BLaER1 treated with 17β-estradiol and CSF1 and Interleukin-3, amounts not matched to agents 10 nM and 100 nM (cell line): ENCODE measurements at regions not wholly inside any gene's neighbourhood (a gene's known extent, or its start where the extent isn't known, plus 50 kb on each side); places are given as distances from the start of the nearest gene placed in this dataset.

Experiments
- H3K27ac ChIP-seq, 11 experiments: shearing (Covaris generic); formaldehyde crosslinking; 2 replicates each; pipeline ENCODE4 v1.8.1; 2022
- H3K27me3 ChIP-seq, 11 experiments: shearing (Covaris generic); formaldehyde crosslinking; 2 replicates each; pipeline ENCODE4 v1.8.1; 2022
- H3K36me3 ChIP-seq, 11 experiments: shearing (Covaris generic); formaldehyde crosslinking; 2 replicates each; pipeline ENCODE4 v1.8.1; 2022
- H3K4me1 ChIP-seq, 10 experiments: shearing (Covaris generic); formaldehyde crosslinking; 2 replicates each; pipeline ENCODE4 v1.8.1; 2022
- H3K4me2 ChIP-seq, 11 experiments: shearing (Covaris generic); formaldehyde crosslinking; 2 replicates each; pipeline ENCODE4 v1.8.1; 2022
- H3K4me3 ChIP-seq, 10 experiments: shearing (Covaris generic); formaldehyde crosslinking; 2 replicates each; pipeline ENCODE4 v1.8.1; 2022
- H3K9ac ChIP-seq, 11 experiments: shearing (Covaris generic); formaldehyde crosslinking; 2 replicates each; pipeline ENCODE4 v1.8.1; 2022
- H3K9me3 ChIP-seq, 11 experiments: shearing (Covaris generic); formaldehyde crosslinking; replicated peaks in 1 of 11; 2 replicates each; pipeline ENCODE4 v1.8.1; 2022
- H4K20me1 ChIP-seq, 11 experiments: shearing (Covaris generic); formaldehyde crosslinking; 2 replicates each; pipeline ENCODE4 v1.8.1; 2022
- Cebpa-rat ChIP-seq, 11 experiments: shearing (Covaris generic); IDR thresholded peaks; 2 replicates each; pipeline ENCODE4 v1.8.1; 2022

GRCh38 chr4:180372691-180373090 is 1870.5 kb upstream of the TENM3 start:
- H3K27me3 ChIP-seq: no peaks in the 10 kb centered on the region
- H3K9ac ChIP-seq: no peak overlapping the region
- no peaks in the 10 kb centered on the region for H4K20me1 ChIP-seq
- H3K4me3 ChIP-seq: no peak overlapping the region
- no peak for TF ChIP-seq Cebpa-rat (IDR thresholded peaks at IDR 0.05)
- H3K36me3 ChIP-seq: no peaks in the 10 kb centered on the region
- H3K4me2 ChIP-seq: no peak overlapping the region
- no peaks in the 10 kb centered on the region for H3K9me3 ChIP-seq
- H3K4me1 ChIP-seq: no peaks in the 10 kb centered on the region
- no peak overlapping the region for H3K27ac ChIP-seq

- TF ChIP-seq Cebpa-rat (IDR thresholded peaks at IDR 0.05): no peak
- no peak overlapping the region for H3K4me2 ChIP-seq
- H3K27ac ChIP-seq: no peak overlapping the region
- no peaks in the 10 kb centered on the region for H3K4me1 ChIP-seq
- no peak overlapping the region for H3K9ac ChIP-seq
- H3K4me3 ChIP-seq: no peak overlapping the region
- no peaks in the 10 kb centered on the region for H4K20me1 ChIP-seq
- no peaks in the 10 kb centered on the region for H3K9me3 ChIP-seq
- no peaks in the 10 kb centered on the region for H3K27me3 ChIP-seq
- no peaks in the 10 kb centered on the region for H3K36me3 ChIP-seq
Measured at GRCh38 chr4:180377741-180378140, 1865.5 kb upstream of the TENM3 start.

GRCh38 chr4:180380733-180381132 is 1862.5 kb upstream of the TENM3 start:
- no peak overlapping the region for H3K4me3 ChIP-seq
- no peak overlapping the region for H3K9ac ChIP-seq
- H3K9me3 ChIP-seq: no peaks in the 10 kb centered on the region
- no peak for TF ChIP-seq Cebpa-rat (IDR thresholded peaks at IDR 0.05)
- no peak overlapping the region for H3K4me2 ChIP-seq
- H3K4me1 ChIP-seq: no peaks in the 10 kb centered on the region
- no peak overlapping the region for H3K27ac ChIP-seq
- H3K27me3 ChIP-seq: no peaks in the 10 kb centered on the region
- no peaks in the 10 kb centered on the region for H4K20me1 ChIP-seq
- H3K36me3 ChIP-seq: no peaks in the 10 kb centered on the region

- no peaks in the 10 kb centered on the region for H3K27me3 ChIP-seq
- H3K4me3 ChIP-seq: no peak overlapping the region
- no peak overlapping the region for H3K9ac ChIP-seq
- H3K9me3 ChIP-seq: no peaks in the 10 kb centered on the region
- no peak overlapping the region for H3K27ac ChIP-seq
- no peak for TF ChIP-seq Cebpa-rat (IDR thresholded peaks at IDR 0.05)
- H3K36me3 ChIP-seq: no peaks in the 10 kb centered on the region
- no peak overlapping the region for H3K4me2 ChIP-seq
- no peaks in the 10 kb centered on the region for H4K20me1 ChIP-seq
- peaks cover 0 to 4% (median 0%) of the 10 kb centered on the region in 10 experiments; a peak in 1 of 20 replicates for H3K4me1 ChIP-seq
Measured at GRCh38 chr4:180391613-180392012, 1851.6 kb upstream of the TENM3 start.

- Histone ChIP-seq H3K27ac (no peak overlapping the region), H3K9me3 (no peaks in the 10 kb centered on the region), H3K4me3 (no peak overlapping the region), H3K36me3 (no peaks in the 10 kb centered on the region), H3K4me2 (peak overlapping the region in 5 of 11 experiments; percentile 7 to 44 (median 17); a peak in 5 of 22 replicates), H4K20me1 (no peaks in the 10 kb centered on the region), H3K4me1 (peaks cover 0 to 4% (median 0%) of the 10 kb centered on the region in 10 experiments; a peak in 1 of 20 replicates), H3K27me3 (no peaks in the 10 kb centered on the region), H3K9ac (no peak overlapping the region)
- TF ChIP-seq Cebpa-rat (IDR thresholded peaks at IDR 0.05): no peak
Measured at GRCh38 chr4:180394312-180394711, 1848.9 kb upstream of the TENM3 start.

- no peaks in the 10 kb centered on the region for H4K20me1 ChIP-seq
- no peaks in the 10 kb centered on the region for H3K36me3 ChIP-seq
- H3K9ac ChIP-seq: no peak overlapping the region
- no peak overlapping the region for H3K27ac ChIP-seq
- no peak for TF ChIP-seq Cebpa-rat (IDR thresholded peaks at IDR 0.05)
- no peaks in the 10 kb centered on the region for H3K9me3 ChIP-seq
- peaks cover 0 to 4% (median 0%) of the 10 kb centered on the region in 10 experiments; a peak in 1 of 20 replicates for H3K4me1 ChIP-seq
- no peak overlapping the region for H3K4me3 ChIP-seq
- no peaks in the 10 kb centered on the region for H3K27me3 ChIP-seq
- H3K4me2 ChIP-seq: peak overlapping the region in 5 of 11 experiments; percentile 7 to 44 (median 17); a peak in 5 of 22 replicates
Measured at GRCh38 chr4:180394730-180395129, 1848.5 kb upstream of the TENM3 start.

GRCh38 chr4:180398564-180398963 is 1844.6 kb upstream of the TENM3 start:
- Histone ChIP-seq H3K4me2 (no peak overlapping the region), H4K20me1 (no peaks in the 10 kb centered on the region), H3K27ac (no peak overlapping the region), H3K36me3 (no peaks in the 10 kb centered on the region), H3K27me3 (no peaks in the 10 kb centered on the region), H3K4me1 (peaks cover 0 to 4% (median 0%) of the 10 kb centered on the region in 10 experiments; a peak in 1 of 20 replicates), H3K9me3 (peaks cover 0 to 4% (median 0%) of the 10 kb centered on the region in 11 experiments; a peak in 1 of 22 replicates), H3K9ac (no peak overlapping the region), H3K4me3 (no peak overlapping the region)
- TF ChIP-seq Cebpa-rat (IDR thresholded peaks at IDR 0.05): no peak

GRCh38 chr4:180407275-180407885 is 1835.8 kb upstream of the TENM3 start:
- Histone ChIP-seq H3K27me3 (no peaks in the 10 kb centered on the region), H3K4me3 (no peak overlapping the region), H3K9ac (no peak overlapping the region), H3K27ac (no peak overlapping the region), H3K9me3 (no peaks in the 10 kb centered on the region), H4K20me1 (no peaks in the 10 kb centered on the region), H3K36me3 (no peaks in the 10 kb centered on the region), H3K4me2 (no peak overlapping the region), H3K4me1 (no peaks in the 10 kb centered on the region)
- no peak for TF ChIP-seq Cebpa-rat (IDR thresholded peaks at IDR 0.05)

GRCh38 chr4:180418819-180419531 is 1824.2 kb upstream of the TENM3 start:
- H3K27me3 ChIP-seq: no peaks in the 10 kb centered on the region
- H3K36me3 ChIP-seq: no peaks in the 10 kb centered on the region
- no peak overlapping the region for H3K4me3 ChIP-seq
- H3K9ac ChIP-seq: no peak overlapping the region
- no peaks in the 10 kb centered on the region for H3K4me1 ChIP-seq
- no peaks in the 10 kb centered on the region for H4K20me1 ChIP-seq
- H3K9me3 ChIP-seq: no peaks in the 10 kb centered on the region
- no peak overlapping the region for H3K4me2 ChIP-seq
- TF ChIP-seq Cebpa-rat (IDR thresholded peaks at IDR 0.05): no peak
- no peak overlapping the region for H3K27ac ChIP-seq
